H1 (cell line): ENCODE measurements at regions not wholly inside any gene's neighbourhood (a gene's known extent, or its start where the extent isn't known, plus 50 kb on each side); places are given as distances from the start of the nearest gene placed in this dataset.
A peak's percentile ranks its signal among the peaks of the same experiment; 100 is the strongest.

Source experiments
- CTCF ChIA-PET: fragments of 300-600 bp; sonication (Branson Sonifier 250); formaldehyde crosslinking; loops from one replicate; lab custom pipeline; 2021; ENCODE audit not compliant: partially characterized antibody; lab: Charles Lee
- POLR2A ChIA-PET: fragments of 300-600 bp; sonication (Branson Sonifier 250); formaldehyde crosslinking; loops from one replicate; lab custom pipeline; 2021; ENCODE audit warnings: inconsistent platforms; ENCODE audit not compliant: partially characterized antibody; lab: Charles Lee
- DNase-seq, 2 experiments: peaks; one replicate each; pipeline versions ENCODE4 v3.0.0 to v3.0.0-alpha.2; 2010 to 2022; ENCODE audit warnings: low spot score in 2 of 2, low read depth in 1 of 2, mixed read lengths in 1 of 2
- FAIRE-seq: peaks from 2 replicates; lab custom pipeline; 2011; peaks lifted over from hg19 to GRCh38; lab: Jason Lieb, UNC
- H2AFZ ChIP-seq: 2 replicates; pipeline ENCODE4 v1.8.1; 2012; ENCODE audit warnings: low read length, inconsistent platforms
- H2AK5ac ChIP-seq: 2 replicates; pipeline ENCODE4 v1.6.1; 2013; ENCODE audit warnings: low read depth, low read length
- H2BK120ac ChIP-seq: replicated peaks from 2 replicates; pipeline ENCODE3; 2013; ENCODE audit warnings: low read depth, low read length, inconsistent platforms
- H2BK12ac ChIP-seq: 2 replicates; pipeline ENCODE4 v1.6.1; 2013; ENCODE audit warnings: low read depth, low read length
- H2BK15ac ChIP-seq: 2 replicates; pipeline ENCODE4 v1.6.1; 2013; ENCODE audit warnings: low read length
- H2BK20ac ChIP-seq: 2 replicates; pipeline ENCODE4 v1.6.1; 2013; ENCODE audit warnings: low read length
- H2BK5ac ChIP-seq: 2 replicates; pipeline ENCODE4 v1.6.1; 2013; ENCODE audit warnings: low read depth, low read length
- H3K14ac ChIP-seq: 2 replicates; pipeline ENCODE4 v1.6.1; 2013; ENCODE audit warnings: inconsistent platforms; ENCODE audit not compliant: insufficient read length
- H3K18ac ChIP-seq: 2 replicates; pipeline ENCODE4 v1.6.1; 2013; ENCODE audit warnings: low read length; ENCODE audit errors: extremely low read depth
- H3K23ac ChIP-seq: 2 replicates; pipeline ENCODE4 v1.6.1; 2013; ENCODE audit warnings: inconsistent platforms; ENCODE audit not compliant: insufficient read length
- H3K23me2 ChIP-seq: 2 replicates; pipeline ENCODE4 v1.6.1; 2013; ENCODE audit warnings: low read depth, low read length
- H3K27ac ChIP-seq: 2 replicates; pipeline ENCODE4 v1.6.1; 2011; ENCODE audit warnings: low read depth, low read length, inconsistent platforms
- H3K27me3 ChIP-seq, 4 experiments: replicated peaks in 1 of 4; 1 replicate in 1 of 4; 2 replicates in 3 of 4; pipeline versions ENCODE4 v1.6.1 to v1.8.1; 2011 to 2013; ENCODE audit warnings: low read length in 3 of 4, mild to moderate bottlenecking in 3 of 4, inconsistent platforms in 2 of 4, mixed read lengths in 2 of 4, moderate library complexity in 1 of 4; ENCODE audit not compliant: control insufficient read depth in 3 of 4, insufficient read depth in 3 of 4; ENCODE audit errors: extremely low read depth in 1 of 4
- H3K36me3 ChIP-seq, 4 experiments: 2 replicates each; pipeline versions ENCODE4 v1.6.1 to v1.8.1; 2011 to 2013; ENCODE audit warnings: mild to moderate bottlenecking in 4 of 4, low read length in 3 of 4, moderate library complexity in 2 of 4, control low read depth in 1 of 4, inconsistent platforms in 1 of 4; ENCODE audit not compliant: insufficient read depth in 4 of 4, control insufficient read depth in 2 of 4
- H3K4ac ChIP-seq: replicated peaks from 2 replicates; pipeline ENCODE3; 2013; ENCODE audit warnings: low read length, low read depth, mixed read lengths, inconsistent platforms; ENCODE audit not compliant: insufficient read length
- H3K4me1 ChIP-seq, 4 experiments: replicated peaks in 1 of 4; 1 replicate in 1 of 4; 2 replicates in 3 of 4; pipeline versions ENCODE4 v1.6.1 to v1.8.1; 2011 to 2013; ENCODE audit warnings: low read length in 3 of 4, inconsistent platforms in 2 of 4, mixed read lengths in 1 of 4; ENCODE audit not compliant: insufficient read depth in 4 of 4, control insufficient read depth in 3 of 4
- H3K4me2 ChIP-seq, 2 experiments: 2 replicates each; pipeline versions ENCODE4 v1.6.1 to v1.8.1; 2011 to 2013; ENCODE audit warnings: low read depth in 2 of 2, low read length in 2 of 2, control low read depth in 1 of 2, inconsistent platforms in 1 of 2, mild to moderate bottlenecking in 1 of 2; ENCODE audit not compliant: insufficient read depth in 1 of 2
- H3K4me3 ChIP-seq, 4 experiments: fragments of 200-600, 300-600 bp in 1 of 4; sonication (generic), shearing (Covaris generic), sonication (Bioruptor Twin) in 1 of 4; 2 replicates each; pipeline versions ENCODE4 v1.5.1 to v1.8.1; 2011 to 2016; ENCODE audit warnings: low read length in 4 of 4, low read depth in 3 of 4, control low read depth in 2 of 4, inconsistent platforms in 2 of 4, mild to moderate bottlenecking in 2 of 4, mixed read lengths in 1 of 4, moderate library complexity in 1 of 4; ENCODE audit not compliant: insufficient read depth in 2 of 4; ENCODE audit errors: extremely low read depth in 1 of 4
- H3K56ac ChIP-seq: replicated peaks from 2 replicates; pipeline ENCODE3; 2013; ENCODE audit warnings: low read depth, mild to moderate bottlenecking, mixed read lengths, low read length, inconsistent platforms; ENCODE audit not compliant: insufficient read length
- H3K79me1 ChIP-seq: 2 replicates; pipeline ENCODE4 v1.6.1; 2013; ENCODE audit warnings: low read depth, low read length, control low read depth
- H3K79me2 ChIP-seq, 2 experiments: 2 replicates each; pipeline versions ENCODE4 v1.6.1 to v1.8.1; 2012 to 2013; ENCODE audit warnings: low read length in 2 of 2, mild to moderate bottlenecking in 2 of 2, inconsistent platforms in 1 of 2; ENCODE audit not compliant: insufficient read depth in 2 of 2, control insufficient read depth in 1 of 2
- H3K9ac ChIP-seq, 4 experiments: replicated peaks in 1 of 4; 1 replicate in 1 of 4; 2 replicates in 3 of 4; pipeline versions ENCODE4 v1.6.1 to v1.8.1; 2011 to 2013; ENCODE audit warnings: low read depth in 3 of 4, low read length in 3 of 4, control low read depth in 2 of 4, mild to moderate bottlenecking in 2 of 4, moderate library complexity in 2 of 4, inconsistent platforms in 1 of 4; ENCODE audit errors: extremely low read depth in 1 of 4
- H3K9me3 ChIP-seq, 2 experiments: 2 replicates each; pipeline versions ENCODE4 v1.6.1 to v1.8.1; 2012 to 2013; ENCODE audit warnings: mild to moderate bottlenecking in 2 of 2, moderate library complexity in 2 of 2, control low read depth in 1 of 2, inconsistent platforms in 1 of 2, low read depth in 1 of 2, low read length in 1 of 2, mixed read lengths in 1 of 2; ENCODE audit not compliant: insufficient read depth in 2 of 2
- H4K20me1 ChIP-seq, 2 experiments: replicated peaks in 1 of 2; 2 replicates each; pipeline versions ENCODE3 to v1.8.1; 2011 to 2013; ENCODE audit warnings: inconsistent platforms in 2 of 2, low read length in 2 of 2, mild to moderate bottlenecking in 1 of 2; ENCODE audit not compliant: insufficient read depth in 2 of 2, control insufficient read depth in 1 of 2
- H4K5ac ChIP-seq: 2 replicates; pipeline ENCODE4 v1.6.1; 2013; ENCODE audit warnings: low read length, low read depth, mixed read lengths, inconsistent platforms; ENCODE audit not compliant: insufficient read length
- H4K8ac ChIP-seq: 2 replicates; pipeline ENCODE4 v1.8.0; 2013; ENCODE audit warnings: mild to moderate bottlenecking, moderate library complexity, low read length, inconsistent platforms; ENCODE audit not compliant: insufficient read depth; ENCODE audit errors: extremely low read depth
- H4K91ac ChIP-seq: replicated peaks from 2 replicates; pipeline ENCODE3; 2013; ENCODE audit warnings: low read length, mixed read lengths, inconsistent platforms; ENCODE audit not compliant: insufficient read length
- CBX5 ChIP-seq: fragments of 300-800, 300-1000 bp; sonication (generic); IDR thresholded peaks from 2 replicates; pipeline ENCODE4 v1.7.1; 2016; ENCODE audit warnings: antibody characterized with exemption, low read length, low read depth
- PHF8 ChIP-seq: fragments of 200-600 bp; sonication (generic); conservative IDR thresholded peaks from 2 replicates; pipeline ENCODE4 v1.7.1; 2012; ENCODE audit warnings: low read depth, mild to moderate bottlenecking, inconsistent platforms, low read length, moderate library complexity

GRCh38 chr3:168617658-168618057 is 521.9 kb upstream of the GOLIM4 start:
- no peak overlapping the region for H3K9ac ChIP-seq
- no peak for DNase-seq
- ChIA-PET CTCF (interaction anchor here (1.1 to 6.8 kb wide), 6 partner anchors 10 to 406 kb away, joined by 3 to 45 read pairs (median 8); no protein-coding TSS in a partner anchor), POLR2A (no interaction called here)
- no peak overlapping the region for H3K14ac ChIP-seq
- FAIRE-seq, result no peak
- peak overlapping the region; percentile 58 for H4K91ac ChIP-seq
- no peaks in the 10 kb centered on the region for H3K23me2 ChIP-seq
- H2BK15ac ChIP-seq, result no peak overlapping the region
- H3K18ac ChIP-seq, result peak overlapping the region; percentile 19; the same call in 1 of the 2 replicates
- no peaks in the 10 kb centered on the region for H3K79me1 ChIP-seq
- H4K8ac ChIP-seq, result no peak overlapping the region
- H2AK5ac ChIP-seq, result no peak overlapping the region
- H2AFZ ChIP-seq, result no peak overlapping the region
- H3K4ac ChIP-seq, result no peak overlapping the region
- peak overlapping the region; percentile 33 for H2BK120ac ChIP-seq
- H3K4me3 ChIP-seq, result no peak overlapping the region
- no peak overlapping the region for H3K56ac ChIP-seq
- H3K9me3 ChIP-seq, result no peaks in the 10 kb centered on the region
- H3K4me1 ChIP-seq, result peaks cover 6 to 40% (median 21%) of the 10 kb centered on the region in 4 experiments
- no peaks in the 10 kb centered on the region for H3K36me3 ChIP-seq
- H4K20me1 ChIP-seq, result no peaks in the 10 kb centered on the region
- no peaks in the 10 kb centered on the region for H3K27me3 ChIP-seq
- no peak overlapping the region for H3K23ac ChIP-seq
- no peak for TF ChIP-seq CBX5
- TF ChIP-seq PHF8, result no peak
- no peaks in the 10 kb centered on the region for H3K79me2 ChIP-seq
- H4K5ac ChIP-seq, result peak overlapping the region; percentile 84
- peak overlapping the region; percentile 71; the same call in 1 of the 2 replicates for H2BK5ac ChIP-seq
- no peak overlapping the region for H2BK12ac ChIP-seq
- H3K27ac ChIP-seq, result no peak overlapping the region; the same call in 1 of the 2 replicates
- no peak overlapping the region for H2BK20ac ChIP-seq
- H3K4me2 ChIP-seq, result no peak overlapping the region
